Ishikawa (cell line): ENCODE measurements at regions not wholly inside any gene's neighbourhood (a gene's known extent, or its start where the extent isn't known, plus 50 kb on each side); places are given as distances from the start of the nearest gene placed in this dataset.

ENCODE experiments used
- CREB1 ChIP-seq: IDR thresholded peaks from 2 replicates; pipeline ENCODE4 v1.6.1; 2012; ENCODE audit warnings: low read depth
- EP300 ChIP-seq: IDR thresholded peaks from 2 replicates; pipeline ENCODE4 v1.6.1; 2012; ENCODE audit warnings: borderline replicate concordance
- NFIC ChIP-seq: IDR thresholded peaks from 2 replicates; pipeline ENCODE4 v1.6.1; 2012
- RAD21 ChIP-seq: IDR thresholded peaks from 2 replicates; pipeline ENCODE4 v1.6.1; 2012; ENCODE audit warnings: low read depth
- TAF1 ChIP-seq: IDR thresholded peaks from 2 replicates; pipeline ENCODE4 v1.6.1; 2012; ENCODE audit warnings: low read depth, mild to moderate bottlenecking
- TEAD4 ChIP-seq: IDR thresholded peaks from 2 replicates; pipeline ENCODE4 v1.6.1; 2012
- YY1 ChIP-seq: IDR thresholded peaks from 2 replicates; pipeline ENCODE4 v1.6.1; 2012; ENCODE audit warnings: low read depth
- TF ChIP-seq, protein P1 (sequence below): IDR thresholded peaks from 2 replicates; pipeline ENCODE4 v1.6.1; 2012
- TF ChIP-seq, protein P2 (sequence below): IDR thresholded peaks from 2 replicates; pipeline ENCODE4 v1.6.1; 2012; ENCODE audit warnings: low read depth, mild to moderate bottlenecking

DNA sequence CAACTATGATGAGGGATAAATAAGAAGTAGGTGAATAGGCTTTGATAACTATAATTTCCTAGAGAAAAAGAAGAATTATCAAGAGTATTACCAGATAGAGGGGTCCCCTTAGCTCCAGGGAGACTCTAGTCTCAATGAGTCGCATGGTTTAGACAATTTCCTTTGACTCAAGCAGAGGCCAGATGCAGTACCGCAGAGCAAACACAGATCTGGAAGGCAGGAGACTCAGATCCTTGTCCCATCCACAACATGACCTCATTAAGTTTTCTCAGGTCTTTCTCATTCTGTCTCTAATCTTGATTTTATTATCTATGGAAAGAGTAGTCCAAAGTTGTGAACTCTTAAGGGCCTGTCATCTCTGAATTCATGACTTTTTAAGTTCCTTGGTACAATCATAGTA, 987.9 kb downstream of the NTRK3 start:
- TF ChIP-seq RAD21 (no peak), YY1 (no peak), EP300 (no peak), TAF1 (no peak), CREB1 (no peak), NFIC (no peak), TEAD4 (no peak)
- TF ChIP-seq, protein P1, sequence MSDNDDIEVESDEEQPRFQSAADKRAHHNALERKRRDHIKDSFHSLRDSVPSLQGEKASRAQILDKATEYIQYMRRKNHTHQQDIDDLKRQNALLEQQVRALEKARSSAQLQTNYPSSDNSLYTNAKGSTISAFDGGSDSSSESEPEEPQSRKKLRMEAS: no peak
- TF ChIP-seq, protein P2, sequence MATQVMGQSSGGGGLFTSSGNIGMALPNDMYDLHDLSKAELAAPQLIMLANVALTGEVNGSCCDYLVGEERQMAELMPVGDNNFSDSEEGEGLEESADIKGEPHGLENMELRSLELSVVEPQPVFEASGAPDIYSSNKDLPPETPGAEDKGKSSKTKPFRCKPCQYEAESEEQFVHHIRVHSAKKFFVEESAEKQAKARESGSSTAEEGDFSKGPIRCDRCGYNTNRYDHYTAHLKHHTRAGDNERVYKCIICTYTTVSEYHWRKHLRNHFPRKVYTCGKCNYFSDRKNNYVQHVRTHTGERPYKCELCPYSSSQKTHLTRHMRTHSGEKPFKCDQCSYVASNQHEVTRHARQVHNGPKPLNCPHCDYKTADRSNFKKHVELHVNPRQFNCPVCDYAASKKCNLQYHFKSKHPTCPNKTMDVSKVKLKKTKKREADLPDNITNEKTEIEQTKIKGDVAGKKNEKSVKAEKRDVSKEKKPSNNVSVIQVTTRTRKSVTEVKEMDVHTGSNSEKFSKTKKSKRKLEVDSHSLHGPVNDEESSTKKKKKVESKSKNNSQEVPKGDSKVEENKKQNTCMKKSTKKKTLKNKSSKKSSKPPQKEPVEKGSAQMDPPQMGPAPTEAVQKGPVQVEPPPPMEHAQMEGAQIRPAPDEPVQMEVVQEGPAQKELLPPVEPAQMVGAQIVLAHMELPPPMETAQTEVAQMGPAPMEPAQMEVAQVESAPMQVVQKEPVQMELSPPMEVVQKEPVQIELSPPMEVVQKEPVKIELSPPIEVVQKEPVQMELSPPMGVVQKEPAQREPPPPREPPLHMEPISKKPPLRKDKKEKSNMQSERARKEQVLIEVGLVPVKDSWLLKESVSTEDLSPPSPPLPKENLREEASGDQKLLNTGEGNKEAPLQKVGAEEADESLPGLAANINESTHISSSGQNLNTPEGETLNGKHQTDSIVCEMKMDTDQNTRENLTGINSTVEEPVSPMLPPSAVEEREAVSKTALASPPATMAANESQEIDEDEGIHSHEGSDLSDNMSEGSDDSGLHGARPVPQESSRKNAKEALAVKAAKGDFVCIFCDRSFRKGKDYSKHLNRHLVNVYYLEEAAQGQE: no peak
